A549 (cell line): ENCODE measurements at regions not wholly inside any gene's neighbourhood (a gene's known extent, or its start where the extent isn't known, plus 50 kb on each side); places are given as distances from the start of the nearest gene placed in this dataset.
A peak's percentile ranks its signal among the peaks of the same experiment; 100 is the strongest.

Experiments
- ATAC-seq, 2 experiments: fragments of 200-7000 bp in 1 of 2; fragments of >200 bp in 1 of 2; cut with Nextera tagmentation in 1 of 2; cut with Tn5 transposase in 1 of 2; 3 replicates each; pipeline versions ENCODE4 v1.8.0 to v1.9.1; 2018 to 2020; ENCODE audit warnings: mild to moderate bottlenecking in 1 of 2, moderate library complexity in 1 of 2
- CTCF ChIA-PET: fragments of 300-600 bp; sonication (Branson Sonifier 250); formaldehyde crosslinking; extraction: SDS; loops from one replicate; lab custom pipeline; 2021; ENCODE audit warnings: antibody characterized with exemption, inconsistent platforms; lab: Yijun Ruan, JAX
- POLR2A ChIA-PET: fragments of 350-600 bp; formaldehyde crosslinking; extraction: SDS; loops from one replicate; lab custom pipeline; 2021; ENCODE audit warnings: antibody characterized with exemption, inconsistent platforms; lab: Yijun Ruan, JAX
- DNase-seq, 2 experiments: peaks; one replicate each; pipeline versions ENCODE4 v3.0.0 to v3.0.0-alpha.2; 2011 to 2016; ENCODE audit warnings: low read depth in 1 of 2, low spot score in 1 of 2
- FAIRE-seq: peaks from 2 replicates; lab custom pipeline; 2011; peaks lifted over from hg19 to GRCh38; lab: Jason Lieb, UNC
- H3K27ac ChIP-seq, 2 experiments: fragments of >200 bp; sonication (Bioruptor Twin); formaldehyde crosslinking; 3 replicates each; pipeline ENCODE4 v1.5.1; 2016 to 2017
- H3K4me1 ChIP-seq: fragments of >200 bp; sonication (Bioruptor Twin); formaldehyde crosslinking; 3 replicates; pipeline ENCODE4 v1.6.1; 2016
- H3K4me2 ChIP-seq: fragments of >200 bp; sonication (Bioruptor Twin); formaldehyde crosslinking; 3 replicates; pipeline ENCODE4 v1.6.1; 2016
- H3K4me3 ChIP-seq: fragments of >200 bp; sonication (Bioruptor Twin); formaldehyde crosslinking; 3 replicates; pipeline ENCODE4 v1.5.1; 2016
- H3K9me3 ChIP-seq: fragments of >200 bp; sonication (Bioruptor Twin); formaldehyde crosslinking; 3 replicates; pipeline ENCODE4 v1.6.1; 2016
- CBX2 ChIP-seq: fragments of 200-600 bp; sonication (generic); IDR thresholded peaks from 2 replicates; pipeline ENCODE4 v1.6.1; 2016; ENCODE audit warnings: low read depth, mild to moderate bottlenecking, borderline replicate concordance
- CBX8 ChIP-seq: fragments of 200-600 bp; sonication (generic); IDR thresholded peaks from 2 replicates; pipeline ENCODE4 v1.6.1; 2016
- CHD2 ChIP-seq: fragments of 150-350 bp; IDR thresholded peaks from 2 replicates; pipeline ENCODE4 v1.6.1; 2014; ENCODE audit warnings: low read length; ENCODE audit not compliant: partially characterized antibody
- EP300 ChIP-seq, 2 experiments: fragments of >200 bp; sonication (Bioruptor Twin); formaldehyde crosslinking; IDR thresholded peaks; 2 replicates in 1 of 2; 3 replicates in 1 of 2; pipeline ENCODE4 v1.6.1; 2016 to 2017
- ESRRA ChIP-seq: fragments of 150-350 bp; IDR thresholded peaks from 2 replicates; pipeline ENCODE4 v1.6.1; 2014; ENCODE audit warnings: mild to moderate bottlenecking, low read length, borderline replicate concordance
- FOSB ChIP-seq: fragments of 250-450 bp; sonication (Bioruptor Pico); IDR thresholded peaks from 2 replicates; pipeline ENCODE4 v1.5.0; 2020; ENCODE audit warnings: mild to moderate bottlenecking, moderate library complexity
- HDAC2 ChIP-seq: fragments of 200-600 bp; sonication (generic); IDR thresholded peaks from 2 replicates; pipeline ENCODE4 v1.6.1; 2016
- HOXA7 ChIP-seq: fragments of 250-450 bp; sonication (Bioruptor Pico); IDR thresholded peaks from 2 replicates; pipeline ENCODE4 v1.5.0; 2020; ENCODE audit warnings: mild to moderate bottlenecking, moderate library complexity
- JUN ChIP-seq, 2 experiments: fragments of >200 bp; sonication (Bioruptor Twin); formaldehyde crosslinking; IDR thresholded peaks; 2 replicates in 1 of 2; 3 replicates in 1 of 2; pipeline ENCODE4 v1.6.1; 2016 to 2017
- JUNB ChIP-seq: fragments of >200 bp; sonication (Bioruptor Twin); formaldehyde crosslinking; IDR thresholded peaks from 2 replicates; pipeline ENCODE4 v1.6.1; 2016
- KDM1A ChIP-seq: fragments of 200-600 bp; sonication (generic); IDR thresholded peaks from 2 replicates; pipeline ENCODE4 v1.6.1; 2016; ENCODE audit warnings: low read depth, mild to moderate bottlenecking
- MAFK ChIP-seq: fragments of 450-650 bp; IDR thresholded peaks from 2 replicates; pipeline ENCODE4 v1.6.1; 2014; ENCODE audit not compliant: partially characterized antibody
- MAX ChIP-seq: IDR thresholded peaks from 2 replicates; pipeline ENCODE4 v1.6.1; 2012
- NFE2L2 ChIP-seq: fragments of 150-350 bp; conservative IDR thresholded peaks from 2 replicates; pipeline ENCODE4 v1.6.1; 2014; ENCODE audit warnings: low read length
- NPAS2 ChIP-seq: fragments of 250-450 bp; sonication (Bioruptor Pico); IDR thresholded peaks from 2 replicates; pipeline ENCODE4 v1.8.0; 2022; ENCODE audit warnings: mild to moderate bottlenecking, moderate library complexity, borderline replicate concordance
- PHF8 ChIP-seq: fragments of 200-600 bp; sonication (generic); IDR thresholded peaks from 2 replicates; pipeline ENCODE4 v1.6.1; 2016; ENCODE audit warnings: low read depth, mild to moderate bottlenecking, antibody characterized with exemption, moderate library complexity, borderline replicate concordance
- POLR2A ChIP-seq: IDR thresholded peaks from 2 replicates; pipeline ENCODE4 v1.6.1; 2012; ENCODE audit warnings: mild to moderate bottlenecking, low read length
- POLR2AphosphoS2 ChIP-seq: conservative IDR thresholded peaks from 2 replicates; pipeline ENCODE4 v1.6.1; 2012; ENCODE audit warnings: low read length, improper control_type of control experiment, inconsistent platforms
- RAD21 ChIP-seq, 2 experiments: fragments of >200 bp in 1 of 2; sonication (Bioruptor Twin) in 1 of 2; formaldehyde crosslinking in 1 of 2; IDR thresholded peaks in 1 of 2; conservative IDR thresholded peaks in 1 of 2; 2 replicates in 1 of 2; 3 replicates in 1 of 2; pipeline ENCODE4 v1.6.1; 2012 to 2018; ENCODE audit warnings: inconsistent platforms in 1 of 2
- RCOR1 ChIP-seq: fragments of 150-350 bp; IDR thresholded peaks from 2 replicates; pipeline ENCODE4 v1.6.1; 2014; ENCODE audit warnings: antibody characterized with exemption, low read length, low read depth
- SMC3 ChIP-seq: fragments of >200 bp; sonication (Bioruptor Twin); formaldehyde crosslinking; IDR thresholded peaks from 3 replicates; pipeline ENCODE4 v1.6.1; 2018; ENCODE audit warnings: inconsistent platforms
- SREBF2 ChIP-seq: fragments of 450-650 bp; IDR thresholded peaks from 2 replicates; pipeline ENCODE4 v1.6.1; 2014; ENCODE audit warnings: mild to moderate bottlenecking, moderate library complexity
- TFCP2L1 ChIP-seq: fragments of 250-450 bp; sonication (Bioruptor Pico); IDR thresholded peaks from 2 replicates; pipeline ENCODE4 v1.5.0; 2021; ENCODE audit warnings: mild to moderate bottlenecking
- ZC3H11A ChIP-seq: fragments of 450-650 bp; IDR thresholded peaks from 2 replicates; pipeline ENCODE4 v1.6.1; 2014; ENCODE audit warnings: antibody characterized with exemption, mild to moderate bottlenecking
- ZNF302 ChIP-seq: fragments of 250-450 bp; sonication (Bioruptor Pico); IDR thresholded peaks from 2 replicates; pipeline ENCODE4 v1.9.0; 2021; ENCODE audit warnings: inconsistent platforms, mild to moderate bottlenecking, moderate library complexity
- ZSCAN20 ChIP-seq: fragments of 250-450 bp; sonication (Bioruptor Pico); IDR thresholded peaks from 2 replicates; pipeline ENCODE4 v1.8.0; 2022; ENCODE audit warnings: mild to moderate bottlenecking, moderate library complexity
- whole genome bisulfite sequencing: methylation state at CpG from one replicate; pipeline ENCODE4 v1.1.6; 2017; ENCODE audit errors: missing lambda C conversion rate; 5-methylcytosine and 5-hydroxymethylcytosine counted together
- TF ChIP-seq, protein P1 (sequence below): fragments of >200 bp; sonication (Bioruptor Twin); formaldehyde crosslinking; IDR thresholded peaks from 2 replicates; pipeline ENCODE4 v1.6.1; 2016
- TF ChIP-seq, protein P2 (sequence below): fragments of >200 bp; sonication (Bioruptor Twin); formaldehyde crosslinking; IDR thresholded peaks from 3 replicates; pipeline ENCODE4 v1.5.1; 2016
- TF ChIP-seq, protein P3 (sequence below): fragments of 150-350 bp; IDR thresholded peaks from 2 replicates; pipeline ENCODE4 v1.6.1; 2014; ENCODE audit warnings: low read depth, mild to moderate bottlenecking, low read length
- TF ChIP-seq, protein P4 (sequence below): fragments of 200-600 bp; sonication (generic); IDR thresholded peaks from 2 replicates; pipeline ENCODE4 v1.6.1; 2016; ENCODE audit warnings: antibody characterized with exemption, mild to moderate bottlenecking, moderate library complexity

DNA sequence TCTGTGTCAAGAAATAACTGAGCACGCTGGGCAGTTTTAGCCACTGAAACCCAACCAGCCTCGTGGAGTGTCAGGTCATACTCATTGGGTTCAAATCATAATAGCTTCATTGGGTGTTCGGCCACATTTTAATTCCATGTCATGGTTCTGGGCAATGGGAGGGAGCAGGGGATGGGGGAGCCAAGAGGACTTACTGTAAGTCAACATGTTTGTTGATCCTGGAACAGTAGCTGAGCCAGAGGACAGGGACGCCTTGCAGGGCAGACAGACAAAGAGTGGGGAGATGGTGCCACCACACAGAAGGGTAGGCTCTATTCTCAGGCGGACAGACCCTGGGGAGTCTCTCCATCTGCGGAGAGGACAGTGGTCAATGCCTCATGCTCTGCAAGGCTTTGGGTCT is 161.1 kb downstream of the ZBTB18 start:
- H3K27ac ChIP-seq, result peak overlapping the region in 1 of 2 experiments; percentile 38; a peak in 1 of 6 replicates
- H3K9me3 ChIP-seq, result peaks cover 3% of the 10 kb centered on the region; the same call in 2 of the 3 replicates
- no peak for FAIRE-seq
- ChIA-PET CTCF (interaction anchor here (0.7 to 1.4 kb wide), 3 partner anchors 13 to 60 kb away, joined by 3 read pairs; no protein-coding TSS in a partner anchor), POLR2A (no interaction called here)
- WGBS, result 80% methylated on average over 6 of the region's 6 CpGs
- TF ChIP-seq SMC3 (no peak), MAFK (no peak), JUNB (no peak), SREBF2 (no peak), ZSCAN20 (CRISPR knock-in tag) (no peak), ZC3H11A (no peak), CHD2 (no peak), HOXA7 (no peak), MAX (no peak), PHF8 (no peak), POLR2A (no peak), EP300 (IDR thresholded peaks at IDR 0.05) (no peak), KDM1A (no peak), ESRRA (no peak), RCOR1 (no peak), NPAS2 (CRISPR knock-in tag) (no peak)
- TF ChIP-seq, protein P1, sequence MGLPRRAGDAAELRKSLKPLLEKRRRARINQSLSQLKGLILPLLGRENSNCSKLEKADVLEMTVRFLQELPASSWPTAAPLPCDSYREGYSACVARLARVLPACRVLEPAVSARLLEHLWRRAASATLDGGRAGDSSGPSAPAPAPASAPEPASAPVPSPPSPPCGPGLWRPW, result no peak
- H3K4me3 ChIP-seq, result no peak overlapping the region
- DNase-seq, result no peak
- peaks cover 13% of the 10 kb centered on the region for H3K4me1 ChIP-seq
- no peak for ATAC-seq
- H3K4me2 ChIP-seq, result no peak overlapping the region

- CTCF ChIA-PET, result interaction anchor here (1.3 kb wide), 1 partner anchor 166 kb away, joined by 4 read pairs; no protein-coding TSS in a partner anchor
- TF ChIP-seq, protein P2, sequence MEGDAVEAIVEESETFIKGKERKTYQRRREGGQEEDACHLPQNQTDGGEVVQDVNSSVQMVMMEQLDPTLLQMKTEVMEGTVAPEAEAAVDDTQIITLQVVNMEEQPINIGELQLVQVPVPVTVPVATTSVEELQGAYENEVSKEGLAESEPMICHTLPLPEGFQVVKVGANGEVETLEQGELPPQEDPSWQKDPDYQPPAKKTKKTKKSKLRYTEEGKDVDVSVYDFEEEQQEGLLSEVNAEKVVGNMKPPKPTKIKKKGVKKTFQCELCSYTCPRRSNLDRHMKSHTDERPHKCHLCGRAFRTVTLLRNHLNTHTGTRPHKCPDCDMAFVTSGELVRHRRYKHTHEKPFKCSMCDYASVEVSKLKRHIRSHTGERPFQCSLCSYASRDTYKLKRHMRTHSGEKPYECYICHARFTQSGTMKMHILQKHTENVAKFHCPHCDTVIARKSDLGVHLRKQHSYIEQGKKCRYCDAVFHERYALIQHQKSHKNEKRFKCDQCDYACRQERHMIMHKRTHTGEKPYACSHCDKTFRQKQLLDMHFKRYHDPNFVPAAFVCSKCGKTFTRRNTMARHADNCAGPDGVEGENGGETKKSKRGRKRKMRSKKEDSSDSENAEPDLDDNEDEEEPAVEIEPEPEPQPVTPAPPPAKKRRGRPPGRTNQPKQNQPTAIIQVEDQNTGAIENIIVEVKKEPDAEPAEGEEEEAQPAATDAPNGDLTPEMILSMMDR, result no peak
- no peak for TF ChIP-seq RAD21 (conservative IDR thresholded peaks at IDR 0.05 in 1 of 2, IDR thresholded peaks at IDR 0.05 in 1 of 2)
- TF ChIP-seq CBX8, result no peak
- TF ChIP-seq NFE2L2, result no peak
- TF ChIP-seq CHD2, result no peak
- no peak for TF ChIP-seq TFCP2L1
- no peak for TF ChIP-seq ZNF302 (CRISPR knock-in tag)
- no peak for TF ChIP-seq POLR2AphosphoS2
- TF ChIP-seq, protein P3, sequence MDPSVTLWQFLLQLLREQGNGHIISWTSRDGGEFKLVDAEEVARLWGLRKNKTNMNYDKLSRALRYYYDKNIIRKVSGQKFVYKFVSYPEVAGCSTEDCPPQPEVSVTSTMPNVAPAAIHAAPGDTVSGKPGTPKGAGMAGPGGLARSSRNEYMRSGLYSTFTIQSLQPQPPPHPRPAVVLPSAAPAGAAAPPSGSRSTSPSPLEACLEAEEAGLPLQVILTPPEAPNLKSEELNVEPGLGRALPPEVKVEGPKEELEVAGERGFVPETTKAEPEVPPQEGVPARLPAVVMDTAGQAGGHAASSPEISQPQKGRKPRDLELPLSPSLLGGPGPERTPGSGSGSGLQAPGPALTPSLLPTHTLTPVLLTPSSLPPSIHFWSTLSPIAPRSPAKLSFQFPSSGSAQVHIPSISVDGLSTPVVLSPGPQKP, result no peak
- TF ChIP-seq, protein P4, sequence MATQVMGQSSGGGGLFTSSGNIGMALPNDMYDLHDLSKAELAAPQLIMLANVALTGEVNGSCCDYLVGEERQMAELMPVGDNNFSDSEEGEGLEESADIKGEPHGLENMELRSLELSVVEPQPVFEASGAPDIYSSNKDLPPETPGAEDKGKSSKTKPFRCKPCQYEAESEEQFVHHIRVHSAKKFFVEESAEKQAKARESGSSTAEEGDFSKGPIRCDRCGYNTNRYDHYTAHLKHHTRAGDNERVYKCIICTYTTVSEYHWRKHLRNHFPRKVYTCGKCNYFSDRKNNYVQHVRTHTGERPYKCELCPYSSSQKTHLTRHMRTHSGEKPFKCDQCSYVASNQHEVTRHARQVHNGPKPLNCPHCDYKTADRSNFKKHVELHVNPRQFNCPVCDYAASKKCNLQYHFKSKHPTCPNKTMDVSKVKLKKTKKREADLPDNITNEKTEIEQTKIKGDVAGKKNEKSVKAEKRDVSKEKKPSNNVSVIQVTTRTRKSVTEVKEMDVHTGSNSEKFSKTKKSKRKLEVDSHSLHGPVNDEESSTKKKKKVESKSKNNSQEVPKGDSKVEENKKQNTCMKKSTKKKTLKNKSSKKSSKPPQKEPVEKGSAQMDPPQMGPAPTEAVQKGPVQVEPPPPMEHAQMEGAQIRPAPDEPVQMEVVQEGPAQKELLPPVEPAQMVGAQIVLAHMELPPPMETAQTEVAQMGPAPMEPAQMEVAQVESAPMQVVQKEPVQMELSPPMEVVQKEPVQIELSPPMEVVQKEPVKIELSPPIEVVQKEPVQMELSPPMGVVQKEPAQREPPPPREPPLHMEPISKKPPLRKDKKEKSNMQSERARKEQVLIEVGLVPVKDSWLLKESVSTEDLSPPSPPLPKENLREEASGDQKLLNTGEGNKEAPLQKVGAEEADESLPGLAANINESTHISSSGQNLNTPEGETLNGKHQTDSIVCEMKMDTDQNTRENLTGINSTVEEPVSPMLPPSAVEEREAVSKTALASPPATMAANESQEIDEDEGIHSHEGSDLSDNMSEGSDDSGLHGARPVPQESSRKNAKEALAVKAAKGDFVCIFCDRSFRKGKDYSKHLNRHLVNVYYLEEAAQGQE, result no peak
- TF ChIP-seq JUNB, result no peak
- no peak for TF ChIP-seq EP300 (IDR thresholded peaks at IDR 0.05)
- TF ChIP-seq SREBF2, result no peak
- no peak for TF ChIP-seq JUN (IDR thresholded peaks at IDR 0.05)
- TF ChIP-seq CBX2, result no peak
- no peak for TF ChIP-seq SMC3
- TF ChIP-seq HDAC2, result no peak
- no peak for TF ChIP-seq KDM1A
- TF ChIP-seq NPAS2 (CRISPR knock-in tag), result no peak
- no peak for TF ChIP-seq FOSB (CRISPR knock-in tag)
- no peak for ATAC-seq
- POLR2A ChIA-PET, result no interaction called here
- FAIRE-seq, result no peak
- Histone ChIP-seq H3K4me2 (no peak overlapping the region), H3K4me1 (peaks cover 13% of the 10 kb centered on the region), H3K27ac (peak overlapping the region in 1 of 2 experiments; percentile 38; a peak in 2 of 6 replicates), H3K9me3 (peaks cover 3% of the 10 kb centered on the region; the same call in 2 of the 3 replicates), H3K4me3 (no peak overlapping the region)
- no peak for DNase-seq
- WGBS, result 87% methylated on average over 8 of the region's 8 CpGs
Observed at GRCh38 chr1:244212797-244213475, 161.9 kb downstream of the ZBTB18 start.
